HCT116 (cell line): ENCODE measurements at regions not wholly inside any gene's neighbourhood (a gene's known extent, or its start where the extent isn't known, plus 50 kb on each side); places are given as distances from the start of the nearest gene placed in this dataset.

Source experiments
- ATAC-seq: fragments of 200-7000 bp; cut with Tn5 transposase; 2 replicates; pipeline ENCODE4 v1.9.1; 2020; ENCODE audit warnings: mild to moderate bottlenecking, moderate library complexity
- BruUV-seq: library from RNA; stranded (reverse); fragments of 400-500 nt; replicated peaks from 2 replicates; lab custom pipeline; 2021; lab: Mats Ljungman, UMichigan
- CTCF ChIA-PET: fragments of 300-600 bp; sonication (Branson Sonifier 250); formaldehyde crosslinking; loops from one replicate; lab custom pipeline; 2021; ENCODE audit warnings: antibody characterized with exemption; lab: Charles Lee
- POLR2A ChIA-PET: fragments of 300-600, 350-600 bp; sonication (Branson Sonifier 250); formaldehyde crosslinking; loops from one replicate; lab custom pipeline; 2021; ENCODE audit warnings: antibody characterized with exemption; lab: Charles Lee
- RAD21 ChIA-PET, 2 experiments: fragments of 300-600 bp; sonication (Branson Sonifier 250); formaldehyde crosslinking; loops; one replicate each; lab custom pipeline; 2023; ENCODE audit warnings: low total read pairs in 2 of 2; ENCODE audit not compliant: uncharacterized antibody in 2 of 2, unreplicated experiment in 2 of 2, low non-redundant PET in 1 of 2; lab: Charles Lee
- DNase-seq: peaks from one replicate; pipeline ENCODE4 v3.0.0-alpha.2; 2010; ENCODE audit warnings: low read depth, low spot score
- H2AFZ ChIP-seq: fragments of 200-600 bp; shearing (Covaris generic), sonication (generic); 2 replicates; pipeline ENCODE4 v1.6.1; 2017; ENCODE audit warnings: low read depth, mixed run types, mixed read lengths, antibody characterized with exemption, low read length; ENCODE audit not compliant: poor library complexity, severe bottlenecking
- H3K27ac ChIP-seq: 2 replicates; pipeline ENCODE4 v1.5.1; 2012; ENCODE audit warnings: low read depth, low read length
- H3K27me3 ChIP-seq: fragments of 200-600 bp; sonication (generic); 2 replicates; pipeline ENCODE4 v1.6.1; 2016; ENCODE audit warnings: mixed run types, low read length, mixed read lengths; ENCODE audit not compliant: insufficient read depth
- H3K36me3 ChIP-seq, 2 experiments: fragments of 200-500 bp in 1 of 2; fragments of 200-600 bp in 1 of 2; sonication (Bioruptor generic) in 1 of 2; sonication (generic) in 1 of 2; 2 replicates each; pipeline versions ENCODE4 v1.5.1 to v1.6.1; 2014 to 2016; ENCODE audit warnings: low read length in 2 of 2, inconsistent platforms in 1 of 2, mixed read lengths in 1 of 2, mixed run types in 1 of 2; ENCODE audit not compliant: insufficient read depth in 2 of 2, control insufficient read depth in 1 of 2
- H3K4me1 ChIP-seq, 2 experiments: fragments of 200-600 bp in 1 of 2; sonication (generic) in 1 of 2; 2 replicates each; pipeline versions ENCODE4 v1.5.1 to v1.6.1; 2012 to 2017; ENCODE audit warnings: low read length in 2 of 2, inconsistent platforms in 1 of 2, mild to moderate bottlenecking in 1 of 2, mixed read lengths in 1 of 2, mixed run types in 1 of 2, moderate library complexity in 1 of 2; ENCODE audit not compliant: insufficient read depth in 2 of 2, control insufficient read depth in 1 of 2
- H3K4me2 ChIP-seq: fragments of 200-600 bp; sonication (generic); 2 replicates; pipeline ENCODE4 v1.6.1; 2017; ENCODE audit warnings: mixed run types, low read length, mixed read lengths
- H3K4me3 ChIP-seq, 2 experiments: fragments of 200-600 bp in 1 of 2; sonication (generic) in 1 of 2; replicated peaks in 1 of 2; 2 replicates each; pipeline ENCODE4 v1.5.1; 2011 to 2016; ENCODE audit warnings: low read length in 2 of 2, control low read depth in 1 of 2, low read depth in 1 of 2, mild to moderate bottlenecking in 1 of 2, mixed read lengths in 1 of 2, mixed run types in 1 of 2
- H3K79me2 ChIP-seq: fragments of 200-600 bp; sonication (generic); 2 replicates; pipeline ENCODE4 v1.6.1; 2017; ENCODE audit warnings: mild to moderate bottlenecking, mixed run types, low read length, moderate library complexity, mixed read lengths; ENCODE audit not compliant: insufficient read depth
- H3K9ac ChIP-seq: fragments of 200-600 bp; sonication (generic); 2 replicates; pipeline ENCODE4 v1.6.1; 2016; ENCODE audit warnings: low read length, mixed read lengths
- H3K9me2 ChIP-seq: fragments of 200-600 bp; sonication (generic), shearing (Covaris generic); 2 replicates; pipeline ENCODE4 v1.6.1; 2017; ENCODE audit warnings: mixed run types, mild to moderate bottlenecking, moderate library complexity; ENCODE audit not compliant: insufficient read depth
- H3K9me3 ChIP-seq, 2 experiments: fragments of 200-500 bp in 1 of 2; fragments of 200-600 bp in 1 of 2; sonication (Bioruptor generic) in 1 of 2; sonication (generic) in 1 of 2; 2 replicates each; pipeline ENCODE4 v1.6.1; 2014 to 2017; ENCODE audit warnings: low read length in 2 of 2, mixed read lengths in 2 of 2, inconsistent platforms in 1 of 2, low read depth in 1 of 2, mild to moderate bottlenecking in 1 of 2, mixed run types in 1 of 2, moderate library complexity in 1 of 2; ENCODE audit not compliant: control insufficient read depth in 1 of 2, insufficient read depth in 1 of 2
- H4K20me1 ChIP-seq: fragments of 200-600 bp; sonication (generic), shearing (Covaris generic); 2 replicates; pipeline ENCODE4 v1.6.1; 2017; ENCODE audit warnings: mixed run types, mild to moderate bottlenecking, moderate library complexity; ENCODE audit not compliant: insufficient read depth
- EZH2 ChIP-seq: fragments of 200-600 bp; sonication (generic); IDR thresholded peaks from 2 replicates; pipeline ENCODE4 v1.6.1; 2017; ENCODE audit warnings: antibody characterized with exemption, mixed run types
- EZH2phosphoT487 ChIP-seq: fragments of 200-600 bp; IDR thresholded peaks from 2 replicates; pipeline ENCODE4 v1.6.1; 2018; ENCODE audit warnings: antibody characterized with exemption, borderline replicate concordance
- FOSL1 ChIP-seq: IDR thresholded peaks from 2 replicates; pipeline ENCODE4 v1.6.1; 2012; ENCODE audit warnings: low read depth
- POLR2A ChIP-seq: IDR thresholded peaks from 2 replicates; pipeline ENCODE4 v1.7.0; 2011; ENCODE audit warnings: borderline replicate concordance; ENCODE audit not compliant: insufficient read depth, insufficient read length; ENCODE audit errors: extremely low read depth
- REST ChIP-seq: IDR thresholded peaks from 2 replicates; pipeline ENCODE4 v1.6.1; 2012; ENCODE audit warnings: low read depth
- ZBTB33 ChIP-seq: IDR thresholded peaks from 2 replicates; pipeline ENCODE4 v1.6.1; 2011; ENCODE audit warnings: mild to moderate bottlenecking, low read length, moderate library complexity; ENCODE audit not compliant: insufficient replicate concordance; ENCODE audit errors: extremely low read depth
- intact Hi-C: fragments of 100-400 bp; cut with micrococcal nuclease; formaldehyde crosslinking; loops from 2 replicates; pipeline ENCODE4 v1.10.0; 2022

- TF ChIP-seq REST (no peak), EZH2phosphoT487 (no peak), ZBTB33 (no peak)
- TF ChIP-seq, all 23 proteins: peak for 0
These were observed 234.2 kb downstream of the REEP3 start (continued) for GRCh38 chr10:63755441-63755840.

- RAD21 ChIA-PET, result no interaction called here
- H3K4me2 ChIP-seq, result peak overlapping the region; percentile 29; the same call in 1 of the 2 replicates
- peaks cover 0 to 7% of the 10 kb centered on the region in 2 experiments; a peak in 1 of 4 replicates for H3K4me1 ChIP-seq
- H2AFZ ChIP-seq, result peak overlapping the region; percentile 39
- no peak for TF ChIP-seq POLR2A
- peak; percentile 62 for TF ChIP-seq FOSL1
- TF ChIP-seq EZH2, result no peak
- TF ChIP-seq, all 23 proteins: peak for 1
- BruUV-seq, result no TSS peak
- Histone ChIP-seq H3K4me3 (no peak overlapping the region), H3K9me3 (no peaks in the 10 kb centered on the region), H3K27me3 (no peaks in the 10 kb centered on the region), H3K36me3 (no peaks in the 10 kb centered on the region), H3K79me2 (no peaks in the 10 kb centered on the region), H4K20me1 (no peaks in the 10 kb centered on the region), H3K9ac (no peak overlapping the region), H3K9me2 (no peaks in the 10 kb centered on the region), H3K27ac (no peak overlapping the region)
- intact Hi-C loops, result no loop called here
- ChIA-PET POLR2A (no interaction called here), CTCF (interaction anchor here (0.7 to 1.6 kb wide), 3 partner anchors 10 to 63 kb away, joined by 5 read pairs; no protein-coding TSS in a partner anchor)
- DNase-seq, result no peak
- ATAC-seq, result peak; percentile 50; the same call in 1 of the 2 replicates
These were observed 235.9 kb downstream of the REEP3 start for GRCh38 chr10:63757067-63757466.
